HG03064 (cell line): ENCODE measurements at regions not wholly inside any gene's neighbourhood (a gene's known extent, or its start where the extent isn't known, plus 50 kb on each side); places are given as distances from the start of the nearest gene placed in this dataset.
"Not testable (repeated sequence)": the region's sequence is repeated elsewhere in the genome, so short reads cannot be mapped to it uniquely, and the experiment has no call there.

Source experiments
- ATAC-seq: cut with Tn5 transposase; IDR thresholded peaks from one replicate; pipeline ENCODE4 v1.9.1; 2021; ENCODE audit warnings: low read depth; ENCODE audit not compliant: unreplicated experiment

DNA sequence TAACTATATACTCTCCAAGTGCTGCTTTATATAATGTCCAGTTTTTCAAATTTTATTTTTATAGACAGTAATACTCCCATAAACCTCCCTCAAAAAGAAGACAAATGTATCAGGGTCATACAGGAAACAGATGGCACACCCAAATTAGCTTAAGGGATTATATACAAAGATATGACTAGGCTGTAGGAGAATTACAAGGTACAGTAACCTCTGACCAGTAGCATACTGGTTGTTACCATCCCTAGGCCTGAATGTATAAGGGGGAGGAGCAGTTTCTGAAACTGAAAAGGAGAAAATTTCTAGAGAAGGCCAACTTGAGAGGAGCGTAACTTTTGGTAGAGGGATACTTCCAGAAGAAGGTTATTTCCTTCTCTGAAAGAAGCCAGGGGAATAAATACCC is 122.6 kb upstream of the NBPF19 start:
- not testable (repeated sequence) for ATAC-seq

- ATAC-seq = not testable (repeated sequence)
Measured at GRCh38 chr1:149354579-149354978, 120.3 kb upstream of the NBPF19 start.

GRCh38 chr1:149355748-149356147 is 119.1 kb upstream of the NBPF19 start:
- ATAC-seq = not testable (repeated sequence)

- not testable (repeated sequence) for ATAC-seq
Measured at GRCh38 chr1:149356152-149356551, 118.7 kb upstream of the NBPF19 start.

DNA sequence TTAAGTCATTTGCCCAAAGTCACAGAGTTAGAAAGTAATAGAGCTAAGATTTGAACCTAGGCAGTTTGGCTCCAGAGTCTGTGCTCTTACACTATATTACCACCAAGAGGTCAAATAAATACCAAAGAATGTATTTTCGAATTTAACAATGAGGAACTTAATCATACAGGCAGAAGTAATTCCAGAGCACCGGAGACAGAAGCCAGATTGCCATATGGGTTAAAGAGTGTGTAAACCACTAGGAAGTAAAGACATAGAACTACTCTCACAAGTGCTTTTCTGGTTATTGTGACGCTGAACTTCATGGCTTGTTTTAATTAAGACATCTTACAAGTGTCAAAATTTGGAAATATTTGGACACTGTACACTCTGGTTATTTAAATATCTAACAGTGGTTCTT is 114.5 kb upstream of the NBPF19 start:
- not testable (repeated sequence) for ATAC-seq

- not testable (repeated sequence) for ATAC-seq
Measured at GRCh38 chr1:149361310-149361709, 113.5 kb upstream of the NBPF19 start.

DNA sequence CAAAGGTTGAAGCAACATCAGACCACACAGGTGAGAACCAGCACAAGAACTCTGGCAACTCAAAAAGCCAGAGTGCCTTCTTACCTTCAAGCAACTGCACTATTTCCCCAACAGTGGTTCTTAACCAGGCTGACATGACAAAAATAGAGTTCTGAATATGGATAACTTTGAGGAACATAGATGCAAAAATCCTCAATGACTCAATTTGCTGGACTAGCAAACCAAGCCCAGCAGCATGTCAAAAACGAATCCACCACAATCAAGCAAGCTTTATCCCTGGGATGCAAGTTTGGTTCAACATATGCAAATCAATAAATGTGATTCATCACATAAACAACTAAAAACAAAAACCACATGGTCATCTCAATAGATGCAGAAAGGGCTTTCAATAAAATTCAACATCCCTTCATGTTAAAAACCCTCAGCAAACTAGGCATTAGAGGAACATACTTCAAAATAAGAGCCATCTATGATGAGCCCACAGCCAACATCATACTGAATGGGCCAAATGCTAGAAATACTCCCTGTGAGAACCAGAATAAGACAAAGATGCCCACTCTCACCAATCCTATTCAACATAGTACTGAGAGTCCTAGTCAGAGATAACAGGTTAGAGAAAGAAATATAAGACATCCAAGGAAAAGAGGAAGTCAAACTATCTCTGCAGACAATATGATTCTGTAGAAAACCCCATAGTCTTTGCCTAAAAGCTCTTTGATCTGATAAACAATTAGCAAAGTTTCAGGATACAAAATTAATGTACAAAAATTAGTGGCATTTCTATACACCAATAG is 110.5 kb upstream of the NBPF19 start:
- ATAC-seq = not testable (repeated sequence)

GRCh38 chr1:149366402-149366801 is 108.4 kb upstream of the NBPF19 start:
- not testable (repeated sequence) for ATAC-seq

- not testable (repeated sequence) for ATAC-seq
Measured at GRCh38 chr1:149367472-149368044, 107.3 kb upstream of the NBPF19 start.

DNA sequence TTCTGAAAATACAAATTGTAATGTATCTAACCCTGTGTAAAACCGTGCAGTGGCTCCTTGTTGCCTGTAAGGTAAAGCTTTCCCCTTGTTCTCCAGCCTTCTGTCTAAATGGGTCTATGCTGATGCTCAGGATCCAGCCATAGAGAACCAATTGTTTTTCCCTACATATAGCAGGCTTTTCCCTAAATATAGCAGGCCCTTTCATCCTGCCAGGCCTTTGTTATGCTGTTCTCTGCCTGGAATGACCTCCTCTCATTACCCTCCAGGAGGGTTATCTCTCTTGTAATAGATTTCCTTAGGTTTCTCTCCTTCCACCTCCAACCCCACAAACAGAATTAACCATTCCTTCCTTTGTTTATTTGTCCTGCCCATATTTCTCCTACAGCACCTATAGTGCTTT is 106.5 kb upstream of the NBPF19 start:
- not testable (repeated sequence) for ATAC-seq

- not testable (repeated sequence) for ATAC-seq
Measured at GRCh38 chr1:149369081-149369480, 105.8 kb upstream of the NBPF19 start.

GRCh38 chr1:149371955-149372354 is 102.9 kb upstream of the NBPF19 start:
- ATAC-seq = not testable (repeated sequence)

GRCh38 chr1:149378462-149378861 is 96.4 kb upstream of the NBPF19 start:
- ATAC-seq = not testable (repeated sequence)

DNA sequence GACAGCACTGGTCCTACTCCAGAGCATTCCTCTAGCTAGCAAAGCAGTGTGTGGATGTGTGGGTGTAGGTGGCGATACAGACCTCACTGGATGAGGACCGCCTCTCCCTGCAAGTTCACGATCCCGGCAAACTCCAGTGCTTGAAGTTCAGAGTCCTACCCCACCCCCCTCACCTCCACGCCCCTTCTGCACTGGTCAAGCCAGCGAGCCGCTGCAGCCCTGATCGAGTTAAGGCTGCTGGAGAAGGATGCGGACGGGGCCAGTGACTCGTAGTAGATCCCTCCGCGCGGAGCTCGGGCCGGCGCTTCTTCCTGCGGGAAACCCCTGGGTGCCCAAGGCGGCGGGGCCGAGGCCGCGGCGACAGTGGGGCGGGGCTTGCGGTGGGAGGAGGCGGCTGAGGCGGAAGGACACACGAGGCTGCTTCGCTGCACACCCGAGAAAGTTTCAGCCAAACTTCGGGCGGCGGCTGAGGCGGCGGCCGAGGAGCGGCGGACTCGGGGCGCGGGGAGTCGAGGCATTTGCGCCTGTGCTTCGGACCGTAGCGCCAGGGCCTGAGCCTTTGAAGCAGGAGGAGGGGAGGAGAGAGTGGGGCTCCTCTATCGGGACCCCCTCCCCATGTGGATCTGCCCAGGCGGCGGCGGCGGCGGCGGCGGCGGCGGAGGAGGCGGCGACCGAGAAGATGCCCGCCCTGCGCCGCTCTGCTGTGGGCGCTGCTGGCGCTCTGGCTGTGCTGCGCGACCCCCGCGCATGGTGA is 84.5 kb upstream of the NBPF19 start:
- ATAC-seq = not testable (repeated sequence)

DNA sequence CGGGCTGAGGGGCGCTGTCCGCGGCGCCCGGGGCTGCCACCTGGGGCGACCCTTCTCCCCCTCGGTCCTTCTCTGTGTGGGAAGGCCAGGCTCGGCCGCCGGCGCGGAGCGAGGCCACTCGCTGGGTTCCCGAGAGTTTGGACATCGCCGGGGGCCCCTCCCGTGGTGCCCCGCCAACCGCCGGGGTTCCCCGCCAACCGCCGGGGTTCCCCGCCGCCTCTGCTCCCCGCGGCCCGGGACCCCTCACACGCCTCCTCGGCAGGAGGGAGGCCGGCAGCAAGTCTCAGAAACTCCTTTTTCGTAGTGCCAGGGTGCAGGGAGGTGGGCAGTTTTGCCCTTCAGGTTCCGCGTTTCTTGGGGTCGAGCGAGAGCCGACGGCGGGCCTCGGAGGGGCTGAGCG is 83.9 kb upstream of the NBPF19 start:
- not testable (repeated sequence) for ATAC-seq

DNA sequence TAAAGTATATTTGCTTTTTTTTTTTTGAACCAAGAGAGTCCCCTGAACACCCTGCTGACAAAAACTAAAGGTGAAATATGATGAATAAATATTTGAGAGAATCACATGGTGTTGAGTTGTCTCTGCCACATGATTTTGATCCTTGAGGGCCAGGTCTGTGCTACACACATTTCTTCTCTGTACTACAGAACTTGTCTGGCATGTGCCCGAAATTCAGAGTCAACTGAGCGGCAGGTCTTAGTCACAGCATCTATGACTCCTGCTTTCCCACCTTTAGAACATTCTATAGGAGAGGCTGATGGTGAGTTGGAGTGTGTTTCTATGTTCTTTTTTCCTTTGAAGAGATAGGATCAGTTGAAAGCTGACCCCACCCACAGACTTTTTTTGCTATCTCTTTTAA is 79.0 kb upstream of the NBPF19 start:
- not testable (repeated sequence) for ATAC-seq

DNA sequence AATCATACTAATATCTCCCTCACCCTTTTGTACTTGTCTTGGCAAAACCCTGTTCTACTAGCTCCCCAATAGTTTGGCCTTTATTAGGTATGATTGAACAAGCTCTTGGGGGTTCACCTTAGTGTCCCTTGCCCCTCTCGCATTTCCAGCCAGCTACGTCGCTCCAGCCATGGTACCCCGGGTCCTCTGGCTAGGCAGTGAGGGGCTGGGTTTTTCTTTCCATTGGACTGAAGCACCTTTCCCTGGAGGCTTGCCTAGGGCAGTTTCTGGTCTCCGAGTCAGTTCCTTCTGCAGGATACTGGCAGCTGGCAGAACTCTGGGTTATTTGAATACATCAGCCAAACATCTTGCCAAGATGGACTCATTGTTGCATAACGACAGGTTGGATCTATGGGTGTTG is 76.3 kb upstream of the NBPF19 start:
- ATAC-seq = not testable (repeated sequence)

- ATAC-seq = not testable (repeated sequence)
Measured at GRCh38 chr1:149408404-149408803, 66.4 kb upstream of the NBPF19 start.

GRCh38 chr1:149415373-149415772 is 59.5 kb upstream of the NBPF19 start:
- not testable (repeated sequence) for ATAC-seq

DNA sequence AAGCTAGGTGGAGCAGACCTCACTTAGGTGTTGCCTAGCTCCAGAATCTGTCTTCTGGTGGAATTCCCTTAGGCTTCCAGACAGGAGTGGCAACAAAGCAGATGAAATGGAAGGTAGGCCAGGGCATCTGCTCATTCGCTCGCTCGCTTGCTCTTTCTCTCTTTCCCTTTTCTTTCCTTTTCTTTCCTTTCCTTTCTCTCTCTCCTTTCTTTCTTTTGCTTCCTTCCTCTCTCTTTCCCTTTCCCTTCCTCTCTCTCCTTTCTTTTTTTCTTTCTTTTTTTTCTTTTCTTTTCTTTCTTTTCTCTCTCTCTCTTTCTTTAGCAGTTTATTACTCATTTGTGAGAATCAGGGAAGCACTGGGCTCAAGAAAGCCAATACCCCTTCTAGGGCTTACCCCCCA is 56.1 kb upstream of the NBPF19 start:
- not testable (repeated sequence) for ATAC-seq

DNA sequence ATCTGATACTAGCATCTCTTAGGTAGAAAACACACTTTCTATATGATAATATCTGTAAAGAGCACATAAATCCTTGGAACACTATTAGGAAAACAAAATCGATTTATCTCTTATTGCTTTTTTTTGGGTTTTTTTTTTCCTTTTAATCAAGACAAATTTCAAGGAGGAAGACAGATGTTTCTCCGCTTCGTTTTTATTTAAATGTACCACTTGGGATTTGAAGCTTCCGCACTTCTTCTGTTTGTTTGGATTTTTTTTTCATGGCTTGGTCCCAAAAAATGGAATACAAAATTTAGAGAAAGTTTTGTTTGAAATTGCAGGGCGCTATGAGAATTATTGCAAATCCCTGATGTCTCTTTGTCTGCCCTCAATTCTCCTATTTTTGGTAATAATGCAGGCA is 51.7 kb upstream of the NBPF19 start:
- not testable (repeated sequence) for ATAC-seq
